ENCODE measurements at regions not wholly inside any gene's neighbourhood (a gene's known extent, or its start where the extent isn't known, plus 50 kb on each side); places are given as distances from the start of the nearest gene placed in this dataset.

DNA sequence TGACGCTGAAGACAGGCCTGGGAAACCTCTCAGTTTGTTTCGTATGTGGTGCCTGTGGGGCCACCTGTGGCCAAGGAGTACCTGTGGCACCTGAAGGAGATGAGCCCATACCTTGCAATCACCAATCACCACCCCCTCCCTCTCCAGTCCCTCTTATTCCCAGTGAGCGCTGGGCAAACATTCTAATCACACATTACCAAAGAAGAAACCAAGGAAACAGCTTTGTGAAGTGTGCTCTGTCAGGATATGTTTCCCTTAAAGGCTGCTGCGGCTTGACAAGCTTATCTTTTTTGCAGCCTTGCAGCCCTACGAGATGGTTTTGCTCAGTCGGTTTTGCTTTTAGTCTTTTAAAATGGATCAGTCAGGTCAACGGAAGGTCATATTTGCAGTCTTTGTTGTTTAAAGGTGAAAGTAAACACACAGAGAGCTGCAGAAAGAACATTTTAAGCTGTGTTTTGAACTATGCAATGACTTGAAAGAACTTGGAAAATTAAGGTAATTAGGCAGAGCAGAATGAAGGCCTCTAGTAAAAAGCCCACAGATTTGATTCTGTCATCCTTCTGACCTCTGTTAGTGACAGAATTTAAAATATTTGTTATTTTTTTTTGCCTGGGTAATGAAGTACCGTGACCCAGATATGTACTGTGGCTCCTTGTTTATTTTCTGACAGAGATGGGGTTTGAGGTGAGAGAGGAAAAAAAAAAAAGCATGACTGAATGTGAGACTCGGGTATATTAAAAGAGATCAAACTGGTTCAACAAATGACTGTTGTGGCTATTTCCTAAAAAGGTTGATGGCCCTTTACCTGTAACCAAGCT lies 461.4 kb downstream of the NSUN3 start:
- no peak for DNase-seq (ENCODE audit: missing footprints)
- ATAC-seq: no peak
- intact Hi-C loops (cut with DNase I): no loop called here

DNA sequence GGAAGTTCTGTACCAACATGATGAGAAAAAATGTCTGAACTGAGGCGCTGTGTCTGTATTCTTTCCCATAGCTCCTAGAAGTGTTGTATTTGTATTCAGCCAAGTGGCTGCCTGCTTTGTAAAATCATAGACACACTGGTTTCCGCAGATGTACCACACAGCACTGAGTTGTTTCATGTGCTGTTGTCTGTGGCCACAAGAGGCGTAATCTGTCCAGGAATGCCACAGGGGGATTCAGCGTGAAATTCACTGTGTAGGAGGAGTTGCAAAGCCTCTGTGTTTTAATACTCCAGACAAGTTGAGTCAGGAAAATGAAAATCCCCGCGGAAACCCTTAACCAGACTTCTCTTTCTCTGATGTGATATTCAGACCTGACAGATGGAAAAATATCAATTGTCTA lies 462.2 kb downstream of the NSUN3 start:
- peak; percentile 82 for ATAC-seq
- no peak for DNase-seq (ENCODE audit: missing footprints)
- intact Hi-C loops (cut with DNase I): no loop called here

DNA sequence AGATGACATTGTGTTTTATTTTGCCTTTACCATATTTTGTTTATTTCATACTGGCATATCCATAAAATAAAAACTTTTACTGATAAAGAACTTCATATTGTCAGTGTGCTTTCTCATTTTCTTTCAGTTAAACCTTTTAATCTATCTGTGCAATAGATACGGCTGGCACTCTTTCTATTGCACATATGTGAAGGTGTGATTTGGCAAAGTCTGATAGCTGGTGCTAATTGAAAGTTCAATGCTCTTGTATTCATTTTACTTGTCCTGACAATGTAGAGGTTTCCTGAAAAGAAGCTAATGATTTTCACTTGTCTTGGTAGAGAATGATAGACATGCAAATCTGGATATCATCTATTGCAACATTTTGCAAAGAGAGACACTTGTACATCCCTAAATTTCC lies 467.0 kb downstream of the NSUN3 start:
- intact Hi-C loops (cut with DNase I): no loop called here
- DNase-seq (ENCODE audit: missing footprints): no peak
- no peak for ATAC-seq

DNA sequence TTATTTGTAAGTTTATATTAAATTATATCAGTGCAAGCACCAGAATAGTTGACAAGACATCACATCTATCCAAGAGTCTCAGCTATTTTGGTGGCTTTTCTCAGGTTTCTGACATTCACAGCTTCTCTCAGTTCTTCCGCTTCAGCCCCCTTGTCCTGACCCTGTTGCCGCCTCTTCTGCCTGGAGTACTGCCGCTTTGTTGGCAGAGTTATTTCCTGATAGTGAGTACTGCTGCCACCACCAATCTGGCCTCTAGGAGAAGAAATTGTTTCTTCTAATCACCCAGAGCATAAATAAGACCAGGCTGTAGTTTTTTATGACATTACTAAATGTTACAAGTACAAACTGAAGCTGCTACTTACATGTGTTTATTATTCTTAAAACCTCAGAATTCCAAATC lies 470.1 kb downstream of the NSUN3 start:
- ATAC-seq (no peak), DNase-seq (ENCODE audit: missing footprints) (no peak)
- intact Hi-C loops (cut with DNase I): no loop called here

DNA sequence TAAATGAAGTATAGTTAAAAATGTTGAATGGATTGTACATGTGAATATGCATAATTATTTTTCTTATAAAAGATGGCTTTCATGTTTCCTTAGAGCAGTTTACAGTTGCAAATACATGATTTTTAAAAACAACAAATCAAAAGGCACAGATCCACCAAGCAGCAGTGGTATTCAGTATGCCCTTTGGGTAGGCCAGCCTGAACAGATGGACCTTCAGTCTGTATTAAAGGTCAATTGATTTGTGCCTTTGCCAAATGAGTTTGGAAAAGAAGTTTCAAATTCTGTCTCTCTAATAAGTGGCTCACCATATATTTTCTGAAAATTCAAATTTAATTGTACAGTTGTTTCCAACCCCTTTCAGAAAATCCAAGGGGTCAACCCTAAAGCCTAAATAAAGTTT lies 477.1 kb downstream of the NSUN3 start:
- ATAC-seq: no peak
- no peak for DNase-seq (ENCODE audit: missing footprints)
- intact Hi-C loops (cut with DNase I): no loop called here

DNA sequence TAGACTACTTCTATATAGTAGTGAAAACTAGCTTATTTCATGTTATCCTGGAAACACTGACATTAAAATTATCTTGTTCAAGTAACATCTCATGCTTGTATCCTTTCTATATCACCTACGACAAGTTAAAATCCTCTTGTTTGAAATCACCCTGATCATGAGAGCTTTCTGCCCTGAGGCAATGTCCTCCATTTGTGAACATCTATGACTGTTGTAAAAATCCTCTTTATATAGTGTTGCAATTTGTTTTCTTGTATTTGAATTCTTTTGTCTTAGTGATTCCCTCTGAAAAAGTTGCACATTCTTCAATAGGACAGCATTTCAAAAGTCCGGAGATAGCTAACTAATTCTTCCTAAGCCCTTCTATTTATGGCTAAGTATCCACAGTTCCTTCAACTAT lies 480.3 kb downstream of the NSUN3 start:
- intact Hi-C loops (cut with DNase I): no loop called here
- no peak for ATAC-seq
- no peak for DNase-seq (ENCODE audit: missing footprints)

DNA sequence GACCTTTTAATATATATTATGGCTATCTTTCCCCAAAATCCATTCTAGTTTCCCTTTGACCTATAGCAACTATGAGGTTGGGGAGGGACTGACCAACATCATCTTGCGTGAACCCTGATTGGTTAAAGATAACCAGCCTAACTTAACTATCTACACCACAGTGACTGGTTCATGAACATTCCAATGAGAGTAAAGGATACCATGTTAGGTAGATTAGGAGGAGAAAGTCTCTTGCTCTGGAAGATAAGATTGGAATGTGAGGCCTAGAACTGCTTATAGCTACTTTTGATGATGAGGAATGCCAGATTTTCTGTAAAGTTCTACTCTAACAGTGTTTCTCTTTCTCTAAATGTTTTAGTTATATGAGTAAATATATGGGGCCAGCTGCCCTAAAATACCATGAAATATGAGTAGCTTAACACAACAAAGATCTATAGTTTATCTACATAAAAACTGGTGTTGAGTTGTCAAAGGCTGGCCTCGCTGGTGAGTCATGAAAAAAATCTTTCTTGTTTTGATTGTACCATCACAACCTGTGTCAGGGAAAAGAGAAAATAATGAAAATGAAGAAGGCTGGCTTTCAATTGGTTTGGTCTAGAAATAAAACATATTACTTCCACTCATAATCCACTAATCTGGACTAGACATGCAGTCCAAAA lies 481.4 kb downstream of the NSUN3 start:
- intact Hi-C loops (cut with DNase I): no loop called here
- DNase-seq (ENCODE audit: missing footprints): no peak
- ATAC-seq: no peak

DNA sequence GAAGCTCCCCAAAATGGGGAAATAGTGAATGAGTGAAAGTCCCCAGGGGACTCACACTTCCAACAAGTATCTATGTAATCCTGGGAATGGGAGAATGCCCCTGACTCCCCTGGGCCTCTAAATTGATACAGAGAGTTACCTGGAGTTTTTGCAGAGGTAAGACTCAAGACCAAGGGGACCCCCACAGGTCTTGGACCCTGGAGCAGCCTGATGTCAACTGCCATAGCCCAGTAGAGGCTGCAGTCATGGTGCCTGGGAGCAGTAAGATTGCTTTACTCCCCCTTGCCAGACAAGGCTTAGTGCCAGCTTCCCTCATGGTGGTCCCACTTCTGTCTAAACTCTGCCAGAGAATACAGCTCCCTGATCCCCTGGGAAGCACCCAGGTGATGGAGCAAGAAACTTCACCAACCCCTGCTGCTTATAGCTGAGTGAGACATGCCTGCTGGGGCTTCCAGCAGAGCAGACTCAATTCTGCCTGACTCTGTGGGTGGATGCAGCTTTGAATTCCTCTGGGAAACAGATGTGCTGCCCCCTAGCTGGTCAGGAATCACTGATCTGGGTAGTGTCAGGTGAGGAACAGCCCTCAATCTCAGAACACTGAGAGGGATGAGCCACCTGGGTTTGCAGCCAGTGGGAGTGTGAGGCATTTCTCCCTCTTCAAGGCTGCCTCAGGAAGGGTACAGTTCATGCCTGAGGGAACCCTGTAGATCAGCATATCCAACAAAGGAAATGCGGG lies 485.9 kb downstream of the NSUN3 start:
- peak; percentile 16 for DNase-seq (ENCODE audit: missing footprints)
- no peak for ATAC-seq
- intact Hi-C loops (cut with DNase I): no loop called here

DNA sequence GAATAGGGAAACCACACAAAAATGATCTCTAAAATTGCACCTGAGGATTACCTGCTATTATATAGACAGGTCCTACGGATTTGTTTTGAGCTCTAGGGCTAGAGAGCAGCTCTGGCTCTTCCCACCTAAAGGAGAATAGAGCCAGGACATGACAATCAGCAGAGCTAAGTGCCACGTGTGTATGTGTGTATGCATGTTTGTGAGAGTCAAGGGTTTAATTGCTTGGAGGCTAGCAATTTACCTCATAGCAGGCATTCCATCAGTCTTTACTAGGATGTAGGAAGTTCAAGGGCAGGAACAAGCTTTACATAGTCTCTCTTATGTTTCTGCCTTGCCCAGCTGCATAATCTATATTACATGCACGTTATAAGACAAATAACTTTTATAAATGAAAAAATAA lies 498.2 kb downstream of the NSUN3 start:
- no peak for DNase-seq (ENCODE audit: missing footprints)
- no peak for ATAC-seq
- intact Hi-C loops (cut with DNase I): no loop called here

DNA sequence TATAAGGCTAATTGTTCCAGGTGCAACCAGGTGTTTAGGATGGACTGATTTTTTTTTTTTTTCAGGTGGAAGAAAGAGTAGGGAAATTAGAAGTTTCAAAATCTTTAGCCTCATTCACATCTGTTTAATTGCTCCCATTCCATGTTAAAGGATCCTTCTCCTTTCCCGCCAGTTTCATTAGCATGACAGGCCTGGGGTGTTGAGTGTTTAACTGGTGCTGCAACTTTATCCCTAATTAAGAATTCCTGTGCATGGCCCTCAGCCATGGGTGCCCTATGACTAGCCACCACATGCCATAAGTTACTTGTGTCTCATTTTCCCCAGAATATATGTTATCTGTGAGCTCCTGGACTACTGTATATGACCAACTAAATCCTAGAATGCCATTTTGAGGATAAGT lies 501.4 kb downstream of the NSUN3 start:
- intact Hi-C loops (cut with DNase I): no loop called here
- no peak for DNase-seq (ENCODE audit: missing footprints)
- ATAC-seq: no peak

DNA sequence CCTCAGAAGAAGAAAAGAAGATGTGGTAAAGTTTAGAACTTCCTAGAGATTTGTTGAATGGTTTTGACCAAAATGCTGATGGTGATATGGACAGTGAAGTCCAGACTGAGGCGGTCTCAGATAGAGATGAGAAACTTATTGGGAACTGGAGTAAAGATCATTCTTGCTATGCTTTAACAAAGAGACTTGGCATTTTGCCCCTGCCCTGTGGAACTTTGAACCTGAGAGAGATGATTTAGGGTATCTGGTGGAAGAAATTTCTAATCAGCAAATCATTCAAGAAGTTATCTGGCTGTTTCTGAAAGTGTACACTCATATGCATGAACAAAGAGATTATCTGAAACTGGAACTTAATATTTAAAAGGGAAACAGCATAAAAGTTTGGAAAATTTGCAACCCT lies 505.2 kb downstream of the NSUN3 start:
- ATAC-seq: no peak
- intact Hi-C loops (cut with DNase I): no loop called here

DNA sequence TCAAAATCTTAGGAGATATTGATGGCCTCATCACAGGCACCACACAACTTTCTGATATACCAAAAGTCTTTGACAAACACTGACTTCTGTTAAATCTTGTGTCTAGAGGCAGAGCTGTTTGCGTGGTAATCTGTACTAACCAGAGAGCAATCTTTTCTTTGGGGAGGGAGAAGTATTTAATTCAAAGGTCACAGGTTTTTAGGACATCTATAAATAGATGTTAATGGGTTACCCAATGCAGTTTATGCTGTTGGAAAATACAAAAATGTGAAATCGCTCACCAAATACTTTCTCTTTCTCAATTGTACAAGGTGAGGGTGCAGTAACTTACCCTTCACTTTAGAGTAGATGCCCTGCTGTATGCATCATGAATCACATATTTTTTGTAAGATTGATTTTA lies 510.5 kb downstream of the NSUN3 start:
- no peak for DNase-seq (ENCODE audit: missing footprints)
- ATAC-seq: no peak
- intact Hi-C loops (cut with DNase I): no loop called here

More for the DNA sequence above, 505.2 kb downstream of the NSUN3 start:
- DNase-seq (ENCODE audit: missing footprints): no peak

DNA sequence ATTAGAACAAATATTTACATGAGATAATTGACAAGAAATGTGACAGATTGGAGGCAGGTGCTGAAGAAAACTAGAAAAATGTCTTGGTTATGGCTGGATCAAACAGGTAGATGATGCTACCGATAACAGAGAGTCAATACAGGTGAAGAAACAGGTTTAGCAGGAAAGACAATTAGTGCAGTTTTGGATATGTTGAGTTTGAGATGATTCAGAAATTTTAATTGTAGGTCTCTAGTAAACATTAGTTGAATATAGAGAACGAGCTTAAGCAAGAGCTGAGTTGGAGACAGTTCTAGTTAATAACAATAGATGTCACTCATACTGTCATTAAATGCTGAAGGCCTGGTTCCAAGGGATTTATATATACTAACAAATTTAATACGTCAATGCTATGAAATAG lies 524.4 kb downstream of the NSUN3 start:
- DNase-seq (ENCODE audit: missing footprints) (no peak), ATAC-seq (no peak)
- intact Hi-C loops (cut with DNase I): no loop called here

DNA sequence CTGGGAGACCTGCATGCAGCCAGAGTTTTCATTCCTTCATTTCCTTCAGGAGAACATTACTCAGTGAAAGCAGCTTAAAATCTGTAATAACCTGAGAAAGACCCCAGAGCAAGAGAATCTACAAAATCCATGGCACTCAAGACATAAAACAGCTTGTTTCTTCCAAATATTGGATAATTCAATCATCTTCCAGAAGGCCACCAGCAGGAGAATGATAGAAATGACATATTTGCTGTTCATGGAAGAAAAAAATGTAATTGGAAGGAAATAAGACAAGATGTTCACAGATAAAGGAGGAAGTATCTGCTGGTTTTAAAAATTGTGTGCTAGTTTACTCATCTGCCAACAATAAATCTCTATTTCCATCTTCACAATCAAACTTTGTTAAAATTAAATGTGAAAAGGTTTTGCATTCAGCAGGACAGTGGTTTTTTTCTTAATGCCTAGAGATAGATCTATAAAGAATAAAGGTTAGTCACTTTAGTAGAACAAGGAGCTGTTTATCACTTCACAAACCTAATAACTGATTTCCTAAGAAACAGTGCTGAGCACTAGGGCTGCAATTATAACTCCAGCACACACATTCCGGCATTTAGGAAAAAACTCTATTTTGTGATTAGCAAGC lies 530.8 kb downstream of the NSUN3 start:
- DNase-seq (ENCODE audit: missing footprints) (no peak), ATAC-seq (no peak)
- intact Hi-C loops (cut with DNase I): no loop called here

DNA sequence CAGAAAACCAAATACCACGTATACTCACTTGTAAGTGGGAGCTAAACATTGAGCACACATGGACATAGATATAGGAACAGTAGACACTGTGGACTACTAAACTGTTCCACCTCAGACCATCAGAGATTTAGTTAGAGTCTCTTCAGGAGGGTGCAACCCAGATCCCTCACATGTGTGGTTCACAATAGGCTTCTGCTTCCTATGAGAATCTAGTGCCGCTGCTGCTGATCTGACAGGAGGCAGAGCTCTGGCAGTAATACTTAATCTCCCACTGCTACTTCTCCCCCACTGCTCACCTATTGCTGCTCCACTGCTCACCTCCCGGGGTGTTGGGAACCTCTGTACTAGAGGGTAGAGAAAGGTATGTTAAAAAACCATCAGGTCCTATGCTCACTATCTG lies 533.3 kb downstream of the NSUN3 start:
- ATAC-seq (no peak), DNase-seq (ENCODE audit: missing footprints) (no peak)
- intact Hi-C loops (cut with DNase I): no loop called here

DNA sequence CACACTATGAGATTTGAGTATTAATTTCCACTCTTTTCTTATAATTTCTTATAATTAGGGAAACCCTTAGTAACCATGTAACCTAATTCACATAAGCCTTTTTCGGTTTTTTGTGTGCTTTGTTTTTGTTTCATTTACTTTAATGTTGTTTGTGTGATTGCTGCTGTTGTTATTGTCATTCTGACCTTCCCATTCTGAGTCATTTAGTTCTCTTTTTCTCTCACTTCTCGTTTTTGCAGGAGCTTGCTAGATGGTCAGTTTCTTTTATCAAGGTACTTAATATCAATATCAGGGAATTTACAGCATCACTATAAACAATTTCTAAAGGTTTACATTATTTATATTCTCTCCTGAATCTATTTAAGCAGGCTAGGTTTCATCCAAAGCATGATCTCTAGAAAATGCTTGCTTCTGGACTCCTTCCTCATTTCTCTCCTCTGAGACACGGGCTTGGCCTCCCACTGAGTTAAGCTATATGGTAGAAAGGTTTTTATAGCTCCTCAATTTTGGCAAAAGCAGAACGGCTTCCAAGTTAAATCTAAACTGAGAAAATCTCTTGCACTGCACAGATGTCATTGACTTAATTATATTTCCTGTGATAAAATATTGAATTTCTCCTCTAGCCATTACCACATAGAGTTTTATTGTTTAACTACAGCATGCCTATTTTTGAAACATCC lies 534.2 kb downstream of the NSUN3 start:
- intact Hi-C loops (cut with DNase I): no loop called here
- DNase-seq (ENCODE audit: missing footprints) (no peak), ATAC-seq (no peak)

DNA sequence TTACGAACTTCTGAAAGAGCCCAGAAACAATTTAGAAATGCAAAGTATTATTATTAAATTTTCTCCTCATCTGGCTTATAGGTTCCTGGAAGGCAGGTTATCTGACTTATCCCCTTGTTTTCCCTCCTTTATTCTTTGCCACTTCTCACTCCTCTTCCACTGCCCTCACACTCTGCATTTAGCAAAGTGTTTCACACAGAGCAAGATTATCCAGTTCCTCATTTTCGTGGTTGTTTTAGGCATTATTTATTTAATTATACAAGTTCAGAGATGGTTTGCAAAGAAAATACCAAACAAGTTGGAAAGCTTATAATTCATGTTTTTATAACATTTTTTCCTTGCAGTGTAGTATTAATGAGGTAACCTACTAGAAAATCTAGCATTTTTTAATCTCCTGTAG lies 544.9 kb downstream of the NSUN3 start:
- intact Hi-C loops (cut with DNase I): no loop called here
- DNase-seq (ENCODE audit: missing footprints) (no peak), ATAC-seq (no peak)

DNA sequence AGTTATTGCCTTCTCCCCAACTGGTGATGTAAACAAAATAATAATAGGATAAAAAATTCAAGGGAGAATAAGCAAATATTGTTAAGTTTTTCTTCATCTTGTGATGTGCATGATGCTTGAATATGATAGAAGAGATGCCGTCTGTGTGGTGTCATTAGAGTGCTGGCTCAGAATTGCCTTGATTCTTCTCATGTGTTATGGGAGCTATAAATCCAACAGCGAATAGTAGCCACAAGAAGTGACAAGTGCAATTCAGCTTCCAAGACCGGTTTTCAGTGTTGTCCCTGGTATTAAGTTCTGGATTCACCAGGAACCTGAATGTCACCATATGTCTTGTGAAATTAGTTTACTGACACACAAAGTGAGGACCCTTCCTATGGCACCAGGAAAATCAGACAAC lies 547.0 kb downstream of the NSUN3 start:
- DNase-seq (ENCODE audit: missing footprints) (no peak), ATAC-seq (no peak)
- intact Hi-C loops (cut with DNase I): no loop called here

DNA sequence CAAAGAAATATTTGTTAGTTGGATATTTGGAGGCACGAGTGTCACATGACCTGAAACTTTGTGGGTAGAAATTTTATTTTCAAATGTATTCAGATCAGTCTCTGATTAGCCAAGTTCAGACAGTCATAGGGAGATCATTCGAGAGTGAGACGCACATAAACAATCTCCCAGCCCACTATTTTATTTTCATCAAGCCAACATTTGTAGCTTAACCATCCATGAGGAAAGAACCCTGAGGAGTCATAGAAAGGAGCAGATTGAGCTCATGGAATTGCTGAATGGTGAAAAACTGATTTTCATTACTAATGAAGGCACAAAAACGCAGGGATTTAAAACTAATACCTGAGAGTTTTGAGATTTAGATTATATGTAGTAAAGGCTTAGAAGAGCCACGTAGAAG lies 548.7 kb downstream of the NSUN3 start:
- intact Hi-C loops (cut with DNase I): no loop called here
- DNase-seq (ENCODE audit: missing footprints) (no peak), ATAC-seq (no peak)
